ENCODE measurements at regions not wholly inside any gene's neighbourhood (a gene's known extent, or its start where the extent isn't known, plus 50 kb on each side); places are given as distances from the start of the nearest gene placed in this dataset.
A peak's percentile ranks its signal among the peaks of the same experiment; 100 is the strongest.

- H3K36me3 ChIP-seq (replicated peaks; ENCODE audit: control insufficient read depth, insufficient read depth, low read length), result no peaks in the 10 kb centered on the region
- H3K4me3 ChIP-seq (ENCODE audit: insufficient read depth, low read depth, low read length), result no peak overlapping the region
- H3K27me3 ChIP-seq (ENCODE audit: control insufficient read depth, insufficient read depth, low read length), result no peaks in the 10 kb centered on the region
- DNase-seq, result no peak
Measured at GRCh38 chr3:72259755-72260587, 475.0 kb upstream of the PROK2 start.

- no peaks in the 10 kb centered on the region for H3K27me3 ChIP-seq (ENCODE audit: control insufficient read depth, insufficient read depth, low read length)
- H3K4me3 ChIP-seq (ENCODE audit: insufficient read depth, low read depth, low read length), result no peak overlapping the region
- H3K36me3 ChIP-seq (replicated peaks; ENCODE audit: control insufficient read depth, insufficient read depth, low read length), result no peaks in the 10 kb centered on the region
- peak; percentile 59 for DNase-seq
Measured at GRCh38 chr3:72258361-72259141, 473.6 kb upstream of the PROK2 start.

- H3K36me3 ChIP-seq (replicated peaks; ENCODE audit: control insufficient read depth, insufficient read depth, low read length), result no peaks in the 10 kb centered on the region
- no peaks in the 10 kb centered on the region for H3K27me3 ChIP-seq (ENCODE audit: control insufficient read depth, insufficient read depth, low read length)
- H3K4me3 ChIP-seq (ENCODE audit: insufficient read depth, low read depth, low read length), result no peak overlapping the region
- DNase-seq, result no peak
Measured at GRCh38 chr3:72257738-72258137, 472.8 kb upstream of the PROK2 start.

GRCh38 chr3:72257203-72257602, 472.3 kb upstream of the PROK2 start:
- no peaks in the 10 kb centered on the region for H3K36me3 ChIP-seq (replicated peaks; ENCODE audit: control insufficient read depth, insufficient read depth, low read length)
- H3K4me3 ChIP-seq (ENCODE audit: insufficient read depth, low read depth, low read length), result no peak overlapping the region
- DNase-seq, result no peak
- H3K27me3 ChIP-seq (ENCODE audit: control insufficient read depth, insufficient read depth, low read length), result no peaks in the 10 kb centered on the region

GRCh38 chr3:72256716-72257115, 471.8 kb upstream of the PROK2 start:
- DNase-seq, result no peak
- H3K36me3 ChIP-seq (replicated peaks; ENCODE audit: control insufficient read depth, insufficient read depth, low read length), result no peaks in the 10 kb centered on the region
- no peak overlapping the region for H3K4me3 ChIP-seq (ENCODE audit: insufficient read depth, low read depth, low read length)
- no peaks in the 10 kb centered on the region for H3K27me3 ChIP-seq (ENCODE audit: control insufficient read depth, insufficient read depth, low read length)

DNA sequence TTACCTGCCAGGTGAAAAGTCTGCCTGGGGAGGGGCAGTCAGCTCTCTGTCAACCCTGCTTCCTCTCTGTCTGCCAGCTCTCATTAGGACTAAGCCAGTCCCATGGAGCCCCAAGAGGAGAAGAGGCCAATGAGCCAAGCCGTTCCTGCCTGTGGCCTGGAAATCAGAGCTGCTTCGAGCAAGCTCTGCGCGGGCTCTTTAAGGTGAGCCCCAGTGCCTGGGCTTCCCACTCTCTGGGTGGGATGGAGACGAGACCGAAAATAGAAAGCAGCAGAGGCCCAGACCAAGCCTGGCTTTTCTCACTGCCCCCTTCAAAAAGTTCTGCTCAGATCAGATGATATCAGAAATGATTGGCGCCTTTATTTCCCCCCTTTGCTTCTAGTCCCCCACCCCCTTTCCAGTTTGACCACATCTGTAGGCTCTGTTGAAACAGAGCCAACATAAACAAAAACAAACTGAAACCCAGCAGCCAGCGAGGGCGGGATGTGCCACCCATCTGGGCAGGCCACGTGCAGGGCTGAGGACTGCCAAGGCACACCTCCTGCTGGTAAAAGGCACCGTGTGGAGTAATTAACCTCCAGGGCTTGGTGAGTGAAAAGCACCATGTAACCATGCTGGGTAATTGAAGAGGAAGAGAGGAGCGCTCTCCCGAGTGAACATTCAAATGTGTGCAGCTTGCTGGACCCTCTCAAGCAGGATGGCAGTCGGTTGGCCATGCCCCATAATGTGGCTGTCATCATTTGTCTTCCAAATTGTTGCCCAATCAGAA, 471.0 kb upstream of the PROK2 start:
- DNase-seq, result peak; percentile 66
- Histone ChIP-seq H3K4me3 (ENCODE audit: insufficient read depth, low read depth, low read length) (no peak overlapping the region), H3K36me3 (replicated peaks; ENCODE audit: control insufficient read depth, insufficient read depth, low read length) (no peaks in the 10 kb centered on the region), H3K27me3 (ENCODE audit: control insufficient read depth, insufficient read depth, low read length) (no peaks in the 10 kb centered on the region)

- Histone ChIP-seq H3K36me3 (replicated peaks; ENCODE audit: control insufficient read depth, insufficient read depth, low read length) (no peaks in the 10 kb centered on the region), H3K27me3 (ENCODE audit: control insufficient read depth, insufficient read depth, low read length) (no peaks in the 10 kb centered on the region), H3K4me3 (ENCODE audit: insufficient read depth, low read depth, low read length) (no peak overlapping the region)
- peak; percentile 53 for DNase-seq
Measured at GRCh38 chr3:72255191-72255590, 470.2 kb upstream of the PROK2 start.

DNA sequence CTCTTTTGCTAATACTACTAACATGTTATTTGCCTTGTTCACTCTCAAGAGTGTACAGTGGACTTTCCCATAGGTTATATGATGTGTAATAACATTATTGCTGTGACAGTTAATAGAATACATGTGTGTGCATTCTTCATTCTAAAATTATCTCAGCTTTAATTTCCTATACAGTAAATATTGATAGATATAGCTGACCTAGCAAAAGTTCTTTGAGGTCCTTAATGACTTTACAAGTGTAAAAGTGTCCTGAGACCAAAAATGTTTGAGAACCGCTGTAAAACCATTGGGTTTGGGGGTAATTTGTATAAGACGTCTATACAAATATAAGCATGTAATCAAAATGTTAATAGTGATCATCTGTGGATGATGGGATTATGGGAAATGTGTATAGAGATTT, 469.5 kb upstream of the PROK2 start:
- H3K36me3 ChIP-seq (replicated peaks; ENCODE audit: control insufficient read depth, insufficient read depth, low read length), result no peaks in the 10 kb centered on the region

GRCh38 chr3:72250725-72251124, 465.8 kb upstream of the PROK2 start:
- Histone ChIP-seq H3K4me3 (ENCODE audit: insufficient read depth, low read depth, low read length) (no peak overlapping the region), H3K36me3 (replicated peaks; ENCODE audit: control insufficient read depth, insufficient read depth, low read length) (no peaks in the 10 kb centered on the region), H3K27me3 (ENCODE audit: control insufficient read depth, insufficient read depth, low read length) (no peaks in the 10 kb centered on the region)
- DNase-seq, result no peak

More for the DNA sequence above, 469.5 kb upstream of the PROK2 start:
- no peak for DNase-seq
- Histone ChIP-seq H3K4me3 (ENCODE audit: insufficient read depth, low read depth, low read length) (no peak overlapping the region), H3K27me3 (ENCODE audit: control insufficient read depth, insufficient read depth, low read length) (no peaks in the 10 kb centered on the region)

GRCh38 chr3:72248869-72249268, 463.9 kb upstream of the PROK2 start:
- no peak overlapping the region for H3K4me3 ChIP-seq (ENCODE audit: insufficient read depth, low read depth, low read length)
- no peaks in the 10 kb centered on the region for H3K27me3 ChIP-seq (ENCODE audit: control insufficient read depth, insufficient read depth, low read length)
- no peaks in the 10 kb centered on the region for H3K36me3 ChIP-seq (replicated peaks; ENCODE audit: control insufficient read depth, insufficient read depth, low read length)
- no peak for DNase-seq

DNA sequence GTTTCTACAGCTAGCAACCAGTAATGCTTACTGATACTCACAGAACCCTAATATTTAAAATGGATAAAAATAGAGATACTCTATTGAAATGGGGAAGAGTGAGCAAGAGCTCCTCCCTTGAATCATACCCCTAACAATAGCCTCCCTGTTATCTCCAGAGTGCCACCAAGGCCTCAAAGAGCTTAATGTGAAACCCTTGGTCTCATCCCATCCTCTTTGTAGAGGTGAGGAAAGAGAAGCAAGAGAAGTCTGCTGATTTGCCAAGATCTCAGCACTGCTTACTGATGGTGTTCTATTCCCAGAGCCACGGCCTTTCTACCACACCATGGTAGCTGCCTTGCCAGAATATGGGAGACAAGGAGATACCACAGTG, 463.4 kb upstream of the PROK2 start:
- no peak for DNase-seq
- Histone ChIP-seq H3K4me3 (ENCODE audit: insufficient read depth, low read depth, low read length) (no peak overlapping the region), H3K36me3 (replicated peaks; ENCODE audit: control insufficient read depth, insufficient read depth, low read length) (no peaks in the 10 kb centered on the region), H3K27me3 (ENCODE audit: control insufficient read depth, insufficient read depth, low read length) (no peaks in the 10 kb centered on the region)

- no peak overlapping the region for H3K4me3 ChIP-seq (ENCODE audit: insufficient read depth, low read depth, low read length)
Measured at GRCh38 chr3:72247645-72248388, 462.9 kb upstream of the PROK2 start.

GRCh38 chr3:72247126-72247525, 462.2 kb upstream of the PROK2 start:
- DNase-seq, result no peak
- H3K36me3 ChIP-seq (replicated peaks; ENCODE audit: control insufficient read depth, insufficient read depth, low read length), result no peaks in the 10 kb centered on the region
- no peak overlapping the region for H3K4me3 ChIP-seq (ENCODE audit: insufficient read depth, low read depth, low read length)
- no peaks in the 10 kb centered on the region for H3K27me3 ChIP-seq (ENCODE audit: control insufficient read depth, insufficient read depth, low read length)

More at GRCh38 chr3:72247645-72248388, 462.9 kb upstream of the PROK2 start:
- H3K36me3 ChIP-seq (replicated peaks; ENCODE audit: control insufficient read depth, insufficient read depth, low read length), result no peaks in the 10 kb centered on the region
- H3K27me3 ChIP-seq (ENCODE audit: control insufficient read depth, insufficient read depth, low read length), result no peaks in the 10 kb centered on the region
- no peak for DNase-seq

DNA sequence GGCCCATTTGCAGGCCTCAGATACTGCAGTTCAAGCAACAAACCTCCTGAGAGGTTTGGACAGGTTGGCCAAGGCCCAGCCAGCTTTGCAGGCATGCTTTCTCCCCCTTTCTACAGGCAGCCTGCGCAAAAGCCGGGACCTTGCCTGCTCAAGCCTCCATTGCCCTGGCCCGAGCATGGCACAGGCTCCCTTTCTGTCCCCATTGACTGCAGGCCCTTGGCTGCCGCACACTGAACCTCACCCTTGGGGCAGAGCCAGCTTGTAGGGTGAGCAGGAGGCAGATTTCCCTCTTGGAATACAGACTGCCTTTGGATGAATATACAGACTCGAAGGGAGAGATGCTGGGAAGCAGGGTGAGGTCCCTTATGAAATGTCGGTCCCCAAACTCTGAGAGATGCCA, 461.7 kb upstream of the PROK2 start:
- no peak for DNase-seq
- H3K4me3 ChIP-seq (ENCODE audit: insufficient read depth, low read depth, low read length), result no peak overlapping the region
- no peaks in the 10 kb centered on the region for H3K36me3 ChIP-seq (replicated peaks; ENCODE audit: control insufficient read depth, insufficient read depth, low read length)
- H3K27me3 ChIP-seq (ENCODE audit: control insufficient read depth, insufficient read depth, low read length), result no peaks in the 10 kb centered on the region

All from H7 (cell line).